ENCODE measurements at regions not wholly inside any gene's neighbourhood (a gene's known extent, or its start where the extent isn't known, plus 50 kb on each side); places are given as distances from the start of the nearest gene placed in this dataset.
"Not testable (repeated sequence)": the region's sequence is repeated elsewhere in the genome, so short reads cannot be mapped to it uniquely, and the experiment has no call there.

DNA sequence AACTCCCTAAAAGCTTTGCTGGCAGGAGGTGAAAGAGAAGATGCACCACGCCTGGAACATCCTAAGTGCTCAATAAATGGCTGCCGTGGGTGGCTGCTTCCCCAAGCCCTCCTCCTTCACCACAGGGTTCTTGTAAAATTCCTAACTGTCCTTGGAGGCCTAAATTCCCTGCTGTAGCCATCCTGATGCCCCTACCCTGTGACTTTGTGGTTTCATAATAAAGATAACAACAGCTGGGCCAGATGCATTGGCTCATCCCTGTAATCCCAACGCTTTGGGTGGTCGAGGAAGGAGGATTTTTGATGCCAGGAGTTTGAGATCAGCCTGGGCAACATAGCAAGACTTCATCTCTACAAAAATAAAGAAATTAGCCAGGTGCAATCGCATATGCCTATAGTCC is 341.8 kb downstream of the ANKRD30A start:
- no peak for DNase-seq
- no peak overlapping the region for H3K27ac ChIP-seq
- H3K27me3 ChIP-seq, result no peaks in the 10 kb centered on the region
- TF ChIP-seq POLR2A (IDR thresholded peaks at IDR 0.05), result no peak
- TF ChIP-seq, protein P1, sequence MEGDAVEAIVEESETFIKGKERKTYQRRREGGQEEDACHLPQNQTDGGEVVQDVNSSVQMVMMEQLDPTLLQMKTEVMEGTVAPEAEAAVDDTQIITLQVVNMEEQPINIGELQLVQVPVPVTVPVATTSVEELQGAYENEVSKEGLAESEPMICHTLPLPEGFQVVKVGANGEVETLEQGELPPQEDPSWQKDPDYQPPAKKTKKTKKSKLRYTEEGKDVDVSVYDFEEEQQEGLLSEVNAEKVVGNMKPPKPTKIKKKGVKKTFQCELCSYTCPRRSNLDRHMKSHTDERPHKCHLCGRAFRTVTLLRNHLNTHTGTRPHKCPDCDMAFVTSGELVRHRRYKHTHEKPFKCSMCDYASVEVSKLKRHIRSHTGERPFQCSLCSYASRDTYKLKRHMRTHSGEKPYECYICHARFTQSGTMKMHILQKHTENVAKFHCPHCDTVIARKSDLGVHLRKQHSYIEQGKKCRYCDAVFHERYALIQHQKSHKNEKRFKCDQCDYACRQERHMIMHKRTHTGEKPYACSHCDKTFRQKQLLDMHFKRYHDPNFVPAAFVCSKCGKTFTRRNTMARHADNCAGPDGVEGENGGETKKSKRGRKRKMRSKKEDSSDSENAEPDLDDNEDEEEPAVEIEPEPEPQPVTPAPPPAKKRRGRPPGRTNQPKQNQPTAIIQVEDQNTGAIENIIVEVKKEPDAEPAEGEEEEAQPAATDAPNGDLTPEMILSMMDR (IDR thresholded peaks at IDR 0.05), result no peak
- H3K4me3 ChIP-seq, result no peak overlapping the region
- no peaks in the 10 kb centered on the region for H3K9me3 ChIP-seq
- no peaks in the 10 kb centered on the region for H3K4me1 ChIP-seq
- no peaks in the 10 kb centered on the region for H3K36me3 ChIP-seq

DNA sequence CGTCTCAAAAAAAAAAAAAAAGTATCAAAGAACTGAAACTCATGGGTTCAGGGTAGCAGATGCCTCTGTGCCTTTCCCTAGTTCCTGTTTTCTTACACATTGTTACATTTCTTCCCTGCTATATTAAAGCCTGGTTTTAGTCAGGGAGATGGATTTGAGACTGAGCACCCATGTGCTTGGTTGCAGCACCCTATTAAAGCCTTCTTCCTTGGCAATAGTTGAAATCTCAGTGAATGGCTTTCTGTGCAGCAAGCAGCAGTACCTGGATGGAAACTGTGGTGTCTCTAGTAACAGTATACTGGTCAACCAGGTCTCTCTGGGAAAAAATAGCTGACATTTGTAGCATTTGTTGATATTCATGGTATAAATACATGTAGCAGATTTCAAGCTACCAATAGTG is 331.1 kb downstream of the ANKRD30A start:
- H3K27me3 ChIP-seq, result no peaks in the 10 kb centered on the region
- H3K27ac ChIP-seq, result no peak overlapping the region
- TF ChIP-seq, protein P1 (IDR thresholded peaks at IDR 0.05), result no peak
- no peak for TF ChIP-seq POLR2A (IDR thresholded peaks at IDR 0.05)
- no peak overlapping the region for H3K4me3 ChIP-seq
- H3K4me1 ChIP-seq, result no peaks in the 10 kb centered on the region
- no peak for DNase-seq
- H3K9me3 ChIP-seq, result peaks cover 0 to 5% (median 0%) of the 10 kb centered on the region in 4 donors
- H3K36me3 ChIP-seq, result no peaks in the 10 kb centered on the region

- TF ChIP-seq POLR2A (IDR thresholded peaks at IDR 0.05), result no peak
- TF ChIP-seq, protein P1 (IDR thresholded peaks at IDR 0.05), result no peak
- Histone ChIP-seq H3K36me3 (no peaks in the 10 kb centered on the region), H3K27ac (no peak overlapping the region), H3K4me3 (no peak overlapping the region), H3K4me1 (no peaks in the 10 kb centered on the region), H3K27me3 (no peaks in the 10 kb centered on the region), H3K9me3 (no peaks in the 10 kb centered on the region)
- DNase-seq, result no peak
These were observed 322.8 kb downstream of the ANKRD30A start for GRCh38 chr10:37448161-37448560.

- Histone ChIP-seq H3K27ac (no peak overlapping the region), H3K36me3 (no peaks in the 10 kb centered on the region), H3K4me3 (no peak overlapping the region), H3K27me3 (no peaks in the 10 kb centered on the region), H3K4me1 (no peaks in the 10 kb centered on the region), H3K9me3 (no peaks in the 10 kb centered on the region)
- no peak for DNase-seq
- no peak for TF ChIP-seq POLR2A (IDR thresholded peaks at IDR 0.05)
- TF ChIP-seq, protein P1 (IDR thresholded peaks at IDR 0.05), result no peak
These were observed 317.5 kb downstream of the ANKRD30A start for GRCh38 chr10:37442882-37443281.

DNA sequence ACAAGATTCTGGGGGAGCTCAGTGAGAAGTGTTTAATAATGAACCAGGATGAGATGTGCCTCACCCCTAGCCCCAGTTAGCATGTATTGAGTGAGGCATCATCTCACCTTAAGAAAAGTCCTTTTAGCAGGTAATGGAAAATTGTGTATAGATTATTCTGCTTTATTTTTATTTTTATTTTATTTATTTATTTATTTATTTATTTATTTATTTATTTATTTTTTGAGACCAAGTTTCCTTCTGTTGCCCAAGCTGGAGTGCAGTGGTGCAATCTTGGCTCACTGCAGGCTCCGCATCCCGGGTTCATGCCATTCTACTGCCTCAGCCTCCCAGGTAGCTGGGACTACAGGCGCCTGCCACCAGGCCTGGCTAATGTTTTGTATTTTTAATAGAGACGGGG is 315.8 kb downstream of the ANKRD30A start:
- not testable (repeated sequence) for DNase-seq, H3K27ac ChIP-seq, H3K9me3 ChIP-seq, H3K4me1 ChIP-seq, H3K36me3 ChIP-seq, H3K4me3 ChIP-seq, H3K27me3 ChIP-seq

DNA sequence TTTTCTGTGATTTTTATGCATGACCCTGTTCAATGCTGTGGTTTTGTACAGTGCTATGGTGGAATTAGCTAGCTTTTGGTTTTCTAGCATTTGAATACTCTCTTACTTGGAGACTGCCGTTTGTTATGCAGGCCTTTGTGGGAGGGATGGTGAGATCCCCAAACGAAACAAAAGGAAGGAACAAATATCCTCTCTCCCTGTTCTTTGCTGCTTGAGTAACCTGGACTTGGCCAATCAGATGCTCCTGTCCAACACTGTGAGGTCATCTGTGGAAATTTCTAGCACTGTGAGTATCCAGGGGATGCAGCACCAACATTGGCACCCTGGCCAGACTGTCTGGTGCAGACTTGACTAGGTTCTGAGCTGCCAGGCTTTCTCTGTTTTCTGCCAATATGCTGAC is 314.4 kb downstream of the ANKRD30A start:
- H3K4me3 ChIP-seq, result no peak overlapping the region
- TF ChIP-seq POLR2A (IDR thresholded peaks at IDR 0.05), result no peak
- TF ChIP-seq, protein P1 (IDR thresholded peaks at IDR 0.05), result no peak
- H3K36me3 ChIP-seq, result no peaks in the 10 kb centered on the region
- DNase-seq, result no peak
- no peaks in the 10 kb centered on the region for H3K9me3 ChIP-seq
- H3K4me1 ChIP-seq, result no peaks in the 10 kb centered on the region
- H3K27ac ChIP-seq, result no peak overlapping the region
- H3K27me3 ChIP-seq, result no peaks in the 10 kb centered on the region

All from Peyer's patch (tissue), 4 donors.